Nephron progenitor cell (in vitro differentiated cells): ENCODE measurements at regions not wholly inside any gene's neighbourhood (a gene's known extent, or its start where the extent isn't known, plus 50 kb on each side); places are given as distances from the start of the nearest gene placed in this dataset.
A peak's percentile ranks its signal among the peaks of the same experiment; 100 is the strongest.

ENCODE experiments used
- DNase-seq: peaks from one replicate; pipeline ENCODE4 v3.0.0; 2021
- H3K27ac Mint-ChIP-seq: 2 replicates; pipeline ENCODE4 v1.8.0; 2021; ENCODE audit warnings: mild to moderate bottlenecking, moderate library complexity, mixed read lengths
- H3K27me3 Mint-ChIP-seq: 2 replicates; pipeline ENCODE4 v1.8.0; 2021; ENCODE audit warnings: mild to moderate bottlenecking, low read depth, mixed read lengths; ENCODE audit not compliant: poor library complexity
- H3K36me3 Mint-ChIP-seq: 2 replicates; pipeline ENCODE4 v1.8.0; 2021; ENCODE audit warnings: low read depth, mixed read lengths
- H3K4me1 Mint-ChIP-seq: 2 replicates; pipeline ENCODE4 v1.8.0; 2021; ENCODE audit warnings: mixed read lengths
- H3K4me3 Mint-ChIP-seq: 2 replicates; pipeline ENCODE4 v1.8.0; 2021; ENCODE audit warnings: mild to moderate bottlenecking, moderate library complexity, mixed read lengths
- H3K9me3 Mint-ChIP-seq: 2 replicates; pipeline ENCODE4 v1.8.0; 2021; ENCODE audit warnings: mild to moderate bottlenecking, moderate library complexity, mixed read lengths
- TF ChIP-seq, protein P1 (sequence below): fragments of 200-600 bp; sonication (generic); IDR thresholded peaks from 2 replicates; pipeline ENCODE4 v1.5.0; 2021; ENCODE audit warnings: antibody characterized with exemption

GRCh38 chr12:97943359-97943758, 480.8 kb downstream of the RMST start:
- TF ChIP-seq, protein P1, sequence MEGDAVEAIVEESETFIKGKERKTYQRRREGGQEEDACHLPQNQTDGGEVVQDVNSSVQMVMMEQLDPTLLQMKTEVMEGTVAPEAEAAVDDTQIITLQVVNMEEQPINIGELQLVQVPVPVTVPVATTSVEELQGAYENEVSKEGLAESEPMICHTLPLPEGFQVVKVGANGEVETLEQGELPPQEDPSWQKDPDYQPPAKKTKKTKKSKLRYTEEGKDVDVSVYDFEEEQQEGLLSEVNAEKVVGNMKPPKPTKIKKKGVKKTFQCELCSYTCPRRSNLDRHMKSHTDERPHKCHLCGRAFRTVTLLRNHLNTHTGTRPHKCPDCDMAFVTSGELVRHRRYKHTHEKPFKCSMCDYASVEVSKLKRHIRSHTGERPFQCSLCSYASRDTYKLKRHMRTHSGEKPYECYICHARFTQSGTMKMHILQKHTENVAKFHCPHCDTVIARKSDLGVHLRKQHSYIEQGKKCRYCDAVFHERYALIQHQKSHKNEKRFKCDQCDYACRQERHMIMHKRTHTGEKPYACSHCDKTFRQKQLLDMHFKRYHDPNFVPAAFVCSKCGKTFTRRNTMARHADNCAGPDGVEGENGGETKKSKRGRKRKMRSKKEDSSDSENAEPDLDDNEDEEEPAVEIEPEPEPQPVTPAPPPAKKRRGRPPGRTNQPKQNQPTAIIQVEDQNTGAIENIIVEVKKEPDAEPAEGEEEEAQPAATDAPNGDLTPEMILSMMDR = no peak
- Mint-ChIP-seq H3K4me1 (peaks cover 14% of the 10 kb centered on the region), H3K9me3 (peaks cover 20% of the 10 kb centered on the region), H3K27me3 (no peaks in the 10 kb centered on the region), H3K4me3 (no peak overlapping the region), H3K36me3 (peaks cover 17% of the 10 kb centered on the region), H3K27ac (no peak overlapping the region)
- DNase-seq = no peak

GRCh38 chr12:97944576-97944975, 482.0 kb downstream of the RMST start:
- Mint-ChIP-seq H3K27ac (peak overlapping the region; percentile 4), H3K4me3 (no peak overlapping the region), H3K9me3 (peaks cover 29% of the 10 kb centered on the region), H3K36me3 (peaks cover 22% of the 10 kb centered on the region), H3K27me3 (no peaks in the 10 kb centered on the region), H3K4me1 (peaks cover 14% of the 10 kb centered on the region)
- no peak for DNase-seq
- TF ChIP-seq, protein P1 = no peak

DNA sequence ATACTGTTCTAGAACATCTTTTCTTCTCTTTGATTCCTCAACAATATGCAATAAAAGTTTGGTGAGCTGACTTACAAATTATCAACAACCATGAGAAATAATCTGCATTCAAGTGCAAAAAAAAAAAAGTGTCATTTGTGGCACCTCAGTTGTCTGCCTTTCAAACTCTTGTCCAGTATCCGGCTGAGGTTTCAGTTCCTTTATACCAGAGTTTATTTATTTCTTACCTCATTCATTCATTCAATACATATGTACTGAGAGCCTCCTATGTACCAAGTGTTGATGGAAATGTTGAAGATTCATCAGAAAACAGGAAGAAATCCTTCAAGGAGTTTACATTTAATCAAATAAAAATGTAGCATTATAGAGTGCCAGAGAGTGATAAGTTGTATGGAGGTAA, 484.1 kb downstream of the RMST start:
- Mint-ChIP-seq H3K4me1 (peaks cover 8% of the 10 kb centered on the region), H3K9me3 (peaks cover 35% of the 10 kb centered on the region)
- DNase-seq = no peak

DNA sequence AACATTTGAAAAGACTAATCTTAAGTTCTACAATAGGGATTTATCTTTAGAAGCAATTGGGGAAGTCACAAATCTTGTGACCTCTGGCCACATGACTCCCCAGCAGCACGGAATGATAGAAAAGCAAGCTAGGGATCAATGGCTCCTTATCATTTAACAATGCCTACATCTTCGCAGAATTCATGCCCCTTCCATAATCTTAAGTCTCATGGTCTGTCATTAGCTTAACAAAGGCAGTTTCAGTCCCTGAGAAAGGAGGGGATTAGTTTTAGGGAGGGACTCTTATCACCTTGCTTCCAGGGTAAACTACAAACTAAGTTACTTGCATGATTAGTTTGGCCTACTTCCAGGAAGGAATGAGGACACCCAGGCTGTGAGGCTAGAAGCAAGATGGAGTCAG, 486.0 kb downstream of the RMST start:
- DNase-seq = no peak
- Mint-ChIP-seq H3K27me3 (no peaks in the 10 kb centered on the region), H3K36me3 (peaks cover 22% of the 10 kb centered on the region), H3K9me3 (peaks cover 35% of the 10 kb centered on the region), H3K4me3 (no peak overlapping the region), H3K27ac (no peak overlapping the region), H3K4me1 (no peaks in the 10 kb centered on the region)
- TF ChIP-seq, protein P1 = no peak

More for the DNA sequence above, 484.1 kb downstream of the RMST start:
- TF ChIP-seq, protein P1 = no peak
- no peaks in the 10 kb centered on the region for H3K27me3 Mint-ChIP-seq
- H3K27ac Mint-ChIP-seq = no peak overlapping the region
- peaks cover 22% of the 10 kb centered on the region for H3K36me3 Mint-ChIP-seq
- no peak overlapping the region for H3K4me3 Mint-ChIP-seq

GRCh38 chr12:97951239-97951638, 488.6 kb downstream of the RMST start:
- H3K4me3 Mint-ChIP-seq = no peak overlapping the region
- no peak overlapping the region for H3K27ac Mint-ChIP-seq
- H3K36me3 Mint-ChIP-seq = peaks cover 22% of the 10 kb centered on the region
- DNase-seq = no peak
- TF ChIP-seq, protein P1 = no peak
- no peaks in the 10 kb centered on the region for H3K4me1 Mint-ChIP-seq
- H3K27me3 Mint-ChIP-seq = no peaks in the 10 kb centered on the region
- H3K9me3 Mint-ChIP-seq = peaks cover 45% of the 10 kb centered on the region

- Mint-ChIP-seq H3K9me3 (peaks cover 46% of the 10 kb centered on the region), H3K36me3 (peaks cover 24% of the 10 kb centered on the region), H3K4me3 (no peak overlapping the region), H3K27ac (no peak overlapping the region), H3K4me1 (no peaks in the 10 kb centered on the region), H3K27me3 (no peaks in the 10 kb centered on the region)
- TF ChIP-seq, protein P1 = no peak
- no peak for DNase-seq
Measured at GRCh38 chr12:97951717-97952116, 489.1 kb downstream of the RMST start.
